SHP77 treated with DMSO at 0.1 percent for 48 hours (cell line): ENCODE measurements at regions not wholly inside any gene's neighbourhood (a gene's known extent, or its start where the extent isn't known, plus 50 kb on each side); places are given as distances from the start of the nearest gene placed in this dataset.

ENCODE experiments used
- DNase-seq: peaks from one replicate; lab custom pipeline; 2025; lab: John Stamatoyannopoulos, UW

GRCh38 chr7:136665878-136666509 lies 202.5 kb upstream of the CHRM2 start:
- no peak for DNase-seq

- DNase-seq, result no peak
Observed at GRCh38 chr7:136664537-136664936, 203.9 kb upstream of the CHRM2 start.

- no peak for DNase-seq
Observed at GRCh38 chr7:136657482-136657921, 210.9 kb upstream of the CHRM2 start.

GRCh38 chr7:136656516-136656915 lies 211.9 kb upstream of the CHRM2 start:
- DNase-seq, result no peak

GRCh38 chr7:136655414-136655813 lies 213.0 kb upstream of the CHRM2 start:
- DNase-seq, result no peak

- DNase-seq, result no peak
Observed at GRCh38 chr7:136654406-136654805, 214.0 kb upstream of the CHRM2 start.

GRCh38 chr7:136652635-136653370 lies 215.6 kb upstream of the CHRM2 start:
- DNase-seq, result no peak

GRCh38 chr7:136640977-136641376 lies 227.5 kb upstream of the CHRM2 start:
- DNase-seq, result no peak

- no peak for DNase-seq
Observed at GRCh38 chr7:136637813-136638212, 230.6 kb upstream of the CHRM2 start.

- DNase-seq, result no peak
Observed at GRCh38 chr7:136635751-136636150, 232.7 kb upstream of the CHRM2 start.

- no peak for DNase-seq
Observed at GRCh38 chr7:136618818-136619217, 249.6 kb upstream of the CHRM2 start.

- no peak for DNase-seq
Observed at GRCh38 chr7:136617176-136617575, 251.3 kb upstream of the CHRM2 start.

- DNase-seq, result no peak
Observed at GRCh38 chr7:136605532-136606329, 262.7 kb upstream of the CHRM2 start.

GRCh38 chr7:136601772-136602171 lies 266.7 kb upstream of the CHRM2 start:
- no peak for DNase-seq

GRCh38 chr7:136600475-136600874 lies 268.0 kb upstream of the CHRM2 start:
- DNase-seq, result no peak

- DNase-seq, result no peak
Observed at GRCh38 chr7:136594739-136595144, 273.7 kb upstream of the CHRM2 start.

GRCh38 chr7:136588216-136588615 lies 280.2 kb upstream of the CHRM2 start:
- DNase-seq, result no peak

- no peak for DNase-seq
Observed at GRCh38 chr7:136585954-136586670, 282.3 kb upstream of the CHRM2 start.

GRCh38 chr7:136566491-136566890 lies 302.0 kb upstream of the CHRM2 start:
- DNase-seq, result no peak

GRCh38 chr7:136555933-136556332 lies 312.5 kb upstream of the CHRM2 start:
- peak; percentile 12 for DNase-seq

GRCh38 chr7:136551618-136552017 lies 316.8 kb upstream of the CHRM2 start:
- DNase-seq, result no peak

- no peak for DNase-seq
Observed at GRCh38 chr7:136549756-136550155, 318.7 kb upstream of the CHRM2 start.
